Spleen (tissue), 11 donors: ENCODE measurements at regions not wholly inside any gene's neighbourhood (a gene's known extent, or its start where the extent isn't known, plus 50 kb on each side); places are given as distances from the start of the nearest gene placed in this dataset.

Experiments used
- DNase-seq: peaks from one replicate; pipeline ENCODE4 v3.0.0-alpha.2; 2020
- H3K27ac ChIP-seq, 8 donors: fragments of 200-600 bp; sonication (generic) in 7 of 8; 1 replicate in 4 of 8; 2 replicates in 4 of 8; pipeline versions ENCODE4 v1.5.0 to v1.8.0; 2016 to 2021; ENCODE audit warnings: inconsistent platforms in 4 of 8, mild to moderate bottlenecking in 4 of 8, moderate library complexity in 1 of 8
- H3K27me3 ChIP-seq, 7 donors: fragments of 200-600 bp; sonication (generic) in 6 of 7; replicated peaks in 1 of 7; 1 replicate in 4 of 7; 2 replicates in 3 of 7; pipeline versions ENCODE4 v1.5.0 to v1.8.0; 2016 to 2021; ENCODE audit warnings: inconsistent platforms in 3 of 7, mild to moderate bottlenecking in 1 of 7
- H3K36me3 ChIP-seq, 6 donors: fragments of 200-600 bp; sonication (generic) in 5 of 6; 1 replicate in 4 of 6; 2 replicates in 2 of 6; pipeline versions ENCODE4 v1.5.0 to v1.8.0; 2016 to 2021; ENCODE audit warnings: inconsistent platforms in 2 of 6
- H3K4me1 ChIP-seq, 6 donors: fragments of 200-600 bp; sonication (generic) in 5 of 6; 1 replicate in 3 of 6; 2 replicates in 3 of 6; pipeline versions ENCODE4 v1.5.0 to v1.8.0; 2016 to 2021; ENCODE audit warnings: inconsistent platforms in 3 of 6
- H3K4me3 ChIP-seq, 8 donors: fragments of 200-600 bp; sonication (generic) in 7 of 8; 1 replicate in 4 of 8; 2 replicates in 4 of 8; pipeline versions ENCODE4 v1.5.0 to v1.8.0; 2016 to 2021; ENCODE audit warnings: inconsistent platforms in 4 of 8, mild to moderate bottlenecking in 4 of 8, moderate library complexity in 2 of 8
- H3K9me3 ChIP-seq, 8 donors: fragments of 200-600 bp; sonication (generic) in 7 of 8; 1 replicate in 4 of 8; 2 replicates in 4 of 8; pipeline versions ENCODE4 v1.5.0 to v1.8.0; 2016 to 2021; ENCODE audit warnings: inconsistent platforms in 4 of 8
- POLR2A ChIP-seq, 3 donors: fragments of 450-650 bp; IDR thresholded peaks; one replicate each; pipeline ENCODE4 v1.5.1; 2017; ENCODE audit warnings: antibody characterized with exemption in 3 of 3, mild to moderate bottlenecking in 1 of 3
- POLR2AphosphoS5 ChIP-seq, 3 donors: sonication (generic); formaldehyde crosslinking; IDR thresholded peaks; one replicate each; pipeline ENCODE4 v1.5.1; 2017; ENCODE audit warnings: antibody characterized with exemption in 3 of 3
- WGBS, 5 donors: extraction: QIAGEN DNeasy Blood & Tissue Kit in 3 of 5; methylation state at CpG; one replicate each; pipeline versions ENCODE4 v1.1.5 to v1.1.7; 2013 to 2018; 5-methylcytosine and 5-hydroxymethylcytosine counted together
- intact Hi-C: fragments of 100-400 bp; cut with DNase I; formaldehyde crosslinking; loops from one replicate; pipeline ENCODE4 v1.15.0; 2023; ENCODE audit warnings: low total_unique reads
- TF ChIP-seq, protein P1 (sequence below), 11 experiments: fragments of 200-600 bp in 7 of 11; fragments of 450-650 bp in 4 of 11; sonication (generic) in 4 of 11; IDR thresholded peaks in 8 of 11; conservative IDR thresholded peaks in 3 of 11; 1 replicate in 7 of 11; 2 replicates in 4 of 11; pipeline versions ENCODE4 v1.4.0 to v1.8.0; 2016 to 2021; ENCODE audit warnings: antibody characterized with exemption in 11 of 11, inconsistent platforms in 4 of 11, mild to moderate bottlenecking in 1 of 11
- donor health status: healthy with polysubstance abuse.
- donor health status: DM: no; HTN: no; CAD: no; lungs with moderate emphysema.
- donor health status: DM: no; HTN: no; CAD: no.
- donor health status: Bipolar disorder and iron deficiency.
- donor health status: healthy.
- donor health status: DM: no; HTN: no; CAD: no.
- donor health status: DM: yes; HTN: yes; CAD: no.

DNA sequence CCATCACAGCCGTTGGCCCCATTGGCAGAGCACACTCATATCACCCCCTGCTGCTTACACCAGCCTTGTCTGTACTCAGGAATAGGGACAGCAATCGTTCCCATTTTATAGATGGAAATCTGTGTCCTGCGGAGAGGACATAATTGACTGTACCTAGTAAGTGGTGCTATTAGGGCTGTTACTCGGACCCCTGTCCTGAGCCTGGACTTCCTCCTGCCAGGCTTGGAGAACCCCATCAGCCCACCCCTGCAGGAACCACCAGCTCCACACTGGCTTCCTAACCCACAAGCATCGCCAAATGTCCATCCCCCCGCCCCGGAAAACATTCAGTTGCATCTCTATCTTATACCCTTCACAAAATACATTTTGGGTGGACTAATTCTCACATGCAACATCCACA is 139.8 kb upstream of the RET start:
- H3K4me1 ChIP-seq = peaks cover 5 to 34% (median 21%) of the 10 kb centered on the region in 6 donors
- H3K36me3 ChIP-seq = no peaks in the 10 kb centered on the region
- TF ChIP-seq POLR2AphosphoS5 (IDR thresholded peaks at IDR 0.05) (no peak), POLR2A (IDR thresholded peaks at IDR 0.05) (no peak)
- TF ChIP-seq, protein P1, sequence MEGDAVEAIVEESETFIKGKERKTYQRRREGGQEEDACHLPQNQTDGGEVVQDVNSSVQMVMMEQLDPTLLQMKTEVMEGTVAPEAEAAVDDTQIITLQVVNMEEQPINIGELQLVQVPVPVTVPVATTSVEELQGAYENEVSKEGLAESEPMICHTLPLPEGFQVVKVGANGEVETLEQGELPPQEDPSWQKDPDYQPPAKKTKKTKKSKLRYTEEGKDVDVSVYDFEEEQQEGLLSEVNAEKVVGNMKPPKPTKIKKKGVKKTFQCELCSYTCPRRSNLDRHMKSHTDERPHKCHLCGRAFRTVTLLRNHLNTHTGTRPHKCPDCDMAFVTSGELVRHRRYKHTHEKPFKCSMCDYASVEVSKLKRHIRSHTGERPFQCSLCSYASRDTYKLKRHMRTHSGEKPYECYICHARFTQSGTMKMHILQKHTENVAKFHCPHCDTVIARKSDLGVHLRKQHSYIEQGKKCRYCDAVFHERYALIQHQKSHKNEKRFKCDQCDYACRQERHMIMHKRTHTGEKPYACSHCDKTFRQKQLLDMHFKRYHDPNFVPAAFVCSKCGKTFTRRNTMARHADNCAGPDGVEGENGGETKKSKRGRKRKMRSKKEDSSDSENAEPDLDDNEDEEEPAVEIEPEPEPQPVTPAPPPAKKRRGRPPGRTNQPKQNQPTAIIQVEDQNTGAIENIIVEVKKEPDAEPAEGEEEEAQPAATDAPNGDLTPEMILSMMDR (IDR thresholded peaks at IDR 0.05 in 8 of 11, conservative IDR thresholded peaks at IDR 0.05 in 3 of 11) = no peak
- 81 to 92% (median 90%) methylated on average over 7 of the region's 7 CpGs for WGBS, 5 donors
- no peaks in the 10 kb centered on the region for H3K9me3 ChIP-seq
- intact Hi-C loops = no loop called here
- no peak for DNase-seq
- H3K27ac ChIP-seq = no peak overlapping the region
- H3K27me3 ChIP-seq = peaks cover 0 to 40% (median 23%) of the 10 kb centered on the region in 7 donors
- no peak overlapping the region for H3K4me3 ChIP-seq

DNA sequence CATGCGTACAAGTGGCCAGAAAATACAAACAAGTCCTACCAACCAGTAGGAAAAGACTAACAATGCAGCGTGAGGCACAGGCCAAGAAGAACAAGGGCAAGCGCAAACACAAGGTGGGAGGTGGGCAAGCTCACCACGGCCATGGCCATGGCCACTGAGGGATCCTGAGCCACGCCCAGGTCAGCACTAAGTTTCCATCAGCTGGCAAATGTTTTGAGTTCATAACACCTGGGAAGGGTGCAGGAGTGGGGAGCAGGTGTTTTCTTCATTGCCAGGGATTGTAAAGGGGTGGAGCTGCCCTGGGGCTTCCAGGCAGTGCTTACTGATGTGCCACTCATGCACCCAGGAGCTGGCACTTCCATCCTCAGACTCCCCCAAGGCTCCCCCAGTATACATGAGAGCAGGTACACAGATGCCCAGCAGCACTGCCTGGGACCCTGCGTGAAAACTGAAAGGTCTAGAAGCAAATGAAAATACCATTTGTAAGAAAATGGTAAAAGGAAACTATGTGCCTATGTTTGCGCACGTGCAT is 139.2 kb upstream of the RET start:
- Histone ChIP-seq H3K9me3 (no peaks in the 10 kb centered on the region), H3K36me3 (no peaks in the 10 kb centered on the region), H3K27me3 (peaks cover 0 to 33% (median 16%) of the 10 kb centered on the region in 7 donors), H3K4me3 (no peak overlapping the region), H3K27ac (no peak overlapping the region), H3K4me1 (peaks cover 5 to 29% (median 19%) of the 10 kb centered on the region in 6 donors)
- DNase-seq = peak; percentile 52
- 84 to 93% (median 87%) methylated on average over 8 of the region's 8 CpGs for WGBS, 5 donors
- TF ChIP-seq POLR2A (IDR thresholded peaks at IDR 0.05) = no peak
- TF ChIP-seq POLR2AphosphoS5 (IDR thresholded peaks at IDR 0.05) = no peak
- TF ChIP-seq, protein P1 (IDR thresholded peaks at IDR 0.05 in 8 of 11, conservative IDR thresholded peaks at IDR 0.05 in 3 of 11) = no peak
- intact Hi-C loops = no loop called here

DNA sequence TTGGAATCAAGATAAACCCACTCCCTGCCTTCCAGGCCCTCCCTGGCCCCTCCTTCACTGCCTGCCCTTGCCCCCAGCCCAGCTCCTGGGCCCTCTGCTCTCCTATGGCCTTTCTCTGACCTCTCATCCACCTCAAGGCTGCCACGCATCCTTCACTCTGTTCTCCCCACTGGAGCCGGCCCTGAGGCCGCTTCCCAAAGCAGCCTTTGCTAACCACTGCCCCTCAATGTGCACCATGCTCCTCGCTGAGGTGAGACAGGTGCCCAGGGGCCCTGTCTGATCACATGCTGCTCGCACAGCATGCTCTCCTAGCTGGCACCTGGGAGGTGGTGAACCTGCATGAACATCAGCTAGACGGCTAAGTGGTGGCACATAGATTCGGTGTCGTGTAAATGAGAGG is 138.5 kb upstream of the RET start:
- TF ChIP-seq, protein P1 (IDR thresholded peaks at IDR 0.05 in 8 of 11, conservative IDR thresholded peaks at IDR 0.05 in 3 of 11) = no peak
- TF ChIP-seq POLR2AphosphoS5 (IDR thresholded peaks at IDR 0.05) = no peak
- no peak for TF ChIP-seq POLR2A (IDR thresholded peaks at IDR 0.05)
- H3K4me1 ChIP-seq = peaks cover 5 to 23% (median 13%) of the 10 kb centered on the region in 6 donors
- H3K27me3 ChIP-seq = peaks cover 0 to 27% (median 10%) of the 10 kb centered on the region in 7 donors
- 90 to 95% (median 93%) methylated on average over 8 of the region's 8 CpGs for WGBS, 5 donors
- intact Hi-C loops = no loop called here
- no peaks in the 10 kb centered on the region for H3K9me3 ChIP-seq
- H3K4me3 ChIP-seq = no peak overlapping the region
- no peak overlapping the region for H3K27ac ChIP-seq
- no peaks in the 10 kb centered on the region for H3K36me3 ChIP-seq
- DNase-seq = peak; percentile 65

DNA sequence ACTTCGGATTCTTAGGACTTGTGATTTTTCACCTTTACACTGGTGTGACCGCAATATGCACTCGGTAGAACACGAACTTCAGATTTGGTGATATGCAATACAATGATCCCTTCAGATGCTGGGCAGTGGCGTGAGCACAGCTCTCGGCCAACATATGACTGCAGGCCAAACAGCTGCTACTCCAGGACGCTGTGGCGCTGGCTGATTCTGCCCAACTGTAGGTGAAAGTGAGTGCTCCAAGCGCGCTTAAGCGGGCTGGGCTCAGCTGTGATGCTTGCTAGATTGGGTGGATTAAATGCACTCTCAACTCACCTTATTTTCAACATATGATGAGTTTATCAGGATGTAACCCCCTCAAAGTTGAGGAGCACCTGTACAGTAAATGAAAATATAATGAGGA is 137.6 kb upstream of the RET start:
- intact Hi-C loops = no loop called here
- TF ChIP-seq POLR2A (IDR thresholded peaks at IDR 0.05) (no peak), POLR2AphosphoS5 (IDR thresholded peaks at IDR 0.05) (no peak)
- TF ChIP-seq, protein P1 (IDR thresholded peaks at IDR 0.05 in 8 of 11, conservative IDR thresholded peaks at IDR 0.05 in 3 of 11) = no peak
- peak; percentile 58 for DNase-seq
- Histone ChIP-seq H3K27ac (no peak overlapping the region), H3K36me3 (no peaks in the 10 kb centered on the region), H3K9me3 (no peaks in the 10 kb centered on the region), H3K4me1 (peaks cover 0 to 14% (median 6%) of the 10 kb centered on the region in 6 donors), H3K4me3 (no peak overlapping the region), H3K27me3 (peaks cover 0 to 18% (median 1%) of the 10 kb centered on the region in 7 donors)
- WGBS, 5 donors = 87 to 95% (median 90%) methylated on average over 11 of the region's 11 CpGs
